Mesenchymal stem cell (in vitro differentiated cells and primary cell): ENCODE measurements at regions not wholly inside any gene's neighbourhood (a gene's known extent, or its start where the extent isn't known, plus 50 kb on each side); places are given as distances from the start of the nearest gene placed in this dataset.
A peak's percentile ranks its signal among the peaks of the same experiment; 100 is the strongest.

Experiments
- DNase-seq: peaks from one replicate; pipeline ENCODE4 v3.0.0-alpha.2; 2013
- H2AFZ ChIP-seq: one replicate; pipeline ENCODE4 v1.6.1; 2013; ENCODE audit warnings: low read depth, mild to moderate bottlenecking, control low read depth, inconsistent platforms, low read length, moderate library complexity
- H2AK5ac ChIP-seq: 2 replicates; pipeline ENCODE4 v1.6.1; 2013; ENCODE audit warnings: low read length, moderate library complexity, mild to moderate bottlenecking, inconsistent platforms; ENCODE audit not compliant: severe bottlenecking
- H2BK120ac ChIP-seq: one replicate; pipeline ENCODE4 v1.6.1; 2013; ENCODE audit warnings: low read depth, mild to moderate bottlenecking, inconsistent platforms, low read length, moderate library complexity
- H2BK12ac ChIP-seq, 2 experiments: one replicate each; pipeline ENCODE4 v1.6.1; 2013; ENCODE audit warnings: inconsistent platforms in 2 of 2, low read length in 2 of 2, mild to moderate bottlenecking in 2 of 2, moderate library complexity in 2 of 2, control low read depth in 1 of 2
- H2BK15ac ChIP-seq: one replicate; pipeline ENCODE4 v1.6.1; 2013; ENCODE audit warnings: mild to moderate bottlenecking, low read depth, inconsistent platforms; ENCODE audit not compliant: poor library complexity, severe bottlenecking
- H2BK5ac ChIP-seq: 2 replicates; pipeline ENCODE4 v1.6.1; 2013; ENCODE audit warnings: low read depth, mild to moderate bottlenecking, low read length, control low read depth, inconsistent platforms; ENCODE audit not compliant: poor library complexity, severe bottlenecking
- H3K14ac ChIP-seq, 2 experiments: one replicate each; pipeline ENCODE4 v1.6.1; 2013; ENCODE audit warnings: inconsistent platforms in 2 of 2, low read length in 2 of 2, control low read depth in 1 of 2, mild to moderate bottlenecking in 1 of 2, moderate library complexity in 1 of 2
- H3K18ac ChIP-seq, 2 experiments: one replicate each; pipeline ENCODE4 v1.6.1; 2013; ENCODE audit warnings: inconsistent platforms in 2 of 2, low read length in 2 of 2, control low read depth in 1 of 2, low read depth in 1 of 2, mild to moderate bottlenecking in 1 of 2
- H3K23ac ChIP-seq, 2 experiments: one replicate each; pipeline ENCODE4 v1.6.1; 2013; ENCODE audit warnings: inconsistent platforms in 2 of 2, low read length in 2 of 2, mild to moderate bottlenecking in 2 of 2, moderate library complexity in 2 of 2, control low read depth in 1 of 2
- H3K27ac ChIP-seq: 2 replicates; pipeline ENCODE4 v1.5.1; 2013; ENCODE audit warnings: mild to moderate bottlenecking, moderate library complexity, low read length, control low read depth, inconsistent platforms; ENCODE audit not compliant: poor library complexity, severe bottlenecking
- H3K27me3 ChIP-seq, 2 experiments: 2 replicates each; pipeline versions ENCODE4 v1.6.1 to v1.7.0; 2013; ENCODE audit warnings: low read length in 2 of 2, mild to moderate bottlenecking in 2 of 2, moderate library complexity in 2 of 2, control low read depth in 1 of 2, inconsistent platforms in 1 of 2; ENCODE audit not compliant: control insufficient read depth in 1 of 2, insufficient read depth in 1 of 2
- H3K36me3 ChIP-seq, 2 experiments: 2 replicates each; pipeline versions ENCODE4 v1.6.1 to v1.7.0; 2013; ENCODE audit warnings: low read length in 2 of 2, control low read depth in 1 of 2, inconsistent platforms in 1 of 2, low read depth in 1 of 2, mild to moderate bottlenecking in 1 of 2; ENCODE audit not compliant: insufficient read depth in 2 of 2, control insufficient read depth in 1 of 2
- H3K4ac ChIP-seq, 2 experiments: one replicate each; pipeline ENCODE4 v1.6.1; 2013; ENCODE audit warnings: inconsistent platforms in 2 of 2, low read length in 2 of 2, mild to moderate bottlenecking in 2 of 2, moderate library complexity in 2 of 2, control low read depth in 1 of 2, low read depth in 1 of 2
- H3K4me1 ChIP-seq: 2 replicates; pipeline ENCODE4 v1.6.1; 2013; ENCODE audit warnings: low read depth, low read length, control low read depth; ENCODE audit not compliant: control insufficient read depth, insufficient read depth
- H3K4me2 ChIP-seq: 2 replicates; pipeline ENCODE4 v1.6.1; 2013; ENCODE audit warnings: low read length, mild to moderate bottlenecking, inconsistent platforms; ENCODE audit not compliant: poor library complexity, severe bottlenecking
- H3K4me3 ChIP-seq, 2 experiments: 2 replicates each; pipeline versions ENCODE4 v1.5.1 to v1.7.0; 2013; ENCODE audit warnings: low read length in 2 of 2, mild to moderate bottlenecking in 2 of 2, control low read depth in 1 of 2, low read depth in 1 of 2; ENCODE audit not compliant: insufficient read depth in 1 of 2
- H3K79me1 ChIP-seq: replicated peaks from 2 replicates; pipeline ENCODE4 v1.6.1; 2013; ENCODE audit warnings: mild to moderate bottlenecking, control low read depth, low read length, inconsistent platforms; ENCODE audit not compliant: poor library complexity, severe bottlenecking
- H3K9ac ChIP-seq: 2 replicates; pipeline ENCODE4 v1.7.0; 2013; ENCODE audit warnings: mild to moderate bottlenecking, low read length, moderate library complexity
- H3K9me3 ChIP-seq: 2 replicates; pipeline ENCODE4 v1.7.0; 2013; ENCODE audit warnings: mild to moderate bottlenecking, low read length; ENCODE audit not compliant: control insufficient read depth
- H4K8ac ChIP-seq: one replicate; pipeline ENCODE4 v1.6.1; 2013; ENCODE audit warnings: inconsistent platforms, mild to moderate bottlenecking, low read length, moderate library complexity
- H4K91ac ChIP-seq: one replicate; pipeline ENCODE4 v1.6.1; 2013; ENCODE audit warnings: mild to moderate bottlenecking, low read length, inconsistent platforms
- WGBS: methylation state at CpG from one replicate; pipeline ENCODE4 v1.1.7; 2013; ENCODE audit warnings: mixed read lengths; 5-methylcytosine and 5-hydroxymethylcytosine counted together

DNA sequence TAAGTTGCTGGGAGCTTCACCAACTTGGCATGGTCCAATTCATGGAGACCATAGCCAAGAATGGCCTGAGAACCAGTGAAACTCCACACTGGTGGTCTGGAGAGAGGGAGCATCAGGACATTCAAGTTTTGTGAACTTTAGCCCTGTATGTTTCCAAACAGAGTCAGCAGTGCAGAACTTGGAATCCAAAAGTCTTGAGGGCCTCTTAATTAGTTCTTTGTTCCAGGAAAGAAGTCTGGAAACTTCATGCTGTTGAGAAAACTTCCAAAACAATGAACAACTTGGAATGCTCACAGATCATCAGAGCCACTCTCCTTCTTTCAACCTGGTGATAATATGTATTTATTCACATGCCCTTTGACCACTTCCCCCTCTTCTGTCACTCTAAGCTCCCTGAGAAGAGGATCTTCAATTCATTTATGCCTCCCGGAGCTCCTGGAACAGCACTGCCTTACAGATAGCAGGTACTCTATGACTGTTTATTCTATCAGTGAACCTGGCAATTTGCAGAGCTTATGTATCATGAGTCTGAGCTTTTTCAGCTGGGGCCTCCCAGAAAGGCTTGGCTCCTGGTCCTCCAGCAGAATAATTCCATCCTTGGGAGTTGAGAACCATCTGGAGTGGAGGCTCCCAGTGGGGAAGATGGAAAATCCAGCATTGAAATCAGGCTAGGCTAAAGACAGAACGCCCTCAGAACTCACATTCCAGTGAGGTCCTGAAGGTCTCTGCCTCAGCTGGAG is 191.4 kb downstream of the KTN1 start:
- Histone ChIP-seq H2BK120ac (no peak overlapping the region), H3K27me3 (peaks cover 0 to 13% of the 10 kb centered on the region in 2 experiments), H2AK5ac (peak overlapping the region; percentile 61), H3K4me1 (peaks cover 4% of the 10 kb centered on the region), H2BK15ac (no peak overlapping the region), H3K9me3 (no peaks in the 10 kb centered on the region), H4K8ac (no peak overlapping the region), H3K36me3 (no peaks in the 10 kb centered on the region), H3K14ac (no peak overlapping the region), H2AFZ (no peak overlapping the region), H3K23ac (no peak overlapping the region), H3K4ac (no peak overlapping the region), H3K9ac (no peak overlapping the region), H3K27ac (no peak overlapping the region), H3K4me2 (no peak overlapping the region), H4K91ac (no peak overlapping the region), H2BK12ac (no peak overlapping the region), H3K4me3 (no peak overlapping the region), H3K18ac (no peak overlapping the region), H3K79me1 (no peaks in the 10 kb centered on the region), H2BK5ac (no peak overlapping the region)
- no peak for DNase-seq
- 77% methylated on average over 2 of the region's 2 CpGs for WGBS

DNA sequence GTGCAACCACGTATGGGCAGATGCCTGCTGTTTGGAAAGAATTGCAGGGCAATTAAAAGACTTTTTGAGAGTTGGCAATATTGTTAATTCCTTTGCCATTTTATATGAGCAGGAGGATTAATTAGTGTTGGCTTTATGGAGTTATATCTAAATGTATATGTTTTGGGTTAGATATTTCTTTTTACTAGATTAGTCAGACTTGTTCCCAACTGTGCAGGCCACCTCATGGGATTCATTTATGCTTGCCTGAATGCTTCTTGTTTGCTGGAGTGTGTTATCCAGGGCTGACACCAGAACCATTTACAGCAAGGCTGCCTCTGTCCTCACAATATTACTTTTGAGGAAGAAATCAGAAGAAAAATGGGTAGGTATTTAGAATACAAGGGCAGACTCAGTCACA is 192.5 kb downstream of the KTN1 start:
- 65% methylated on average over 1 of the region's 1 CpG for WGBS
- Histone ChIP-seq H2AK5ac (no peak overlapping the region), H3K27ac (no peak overlapping the region)

DNA sequence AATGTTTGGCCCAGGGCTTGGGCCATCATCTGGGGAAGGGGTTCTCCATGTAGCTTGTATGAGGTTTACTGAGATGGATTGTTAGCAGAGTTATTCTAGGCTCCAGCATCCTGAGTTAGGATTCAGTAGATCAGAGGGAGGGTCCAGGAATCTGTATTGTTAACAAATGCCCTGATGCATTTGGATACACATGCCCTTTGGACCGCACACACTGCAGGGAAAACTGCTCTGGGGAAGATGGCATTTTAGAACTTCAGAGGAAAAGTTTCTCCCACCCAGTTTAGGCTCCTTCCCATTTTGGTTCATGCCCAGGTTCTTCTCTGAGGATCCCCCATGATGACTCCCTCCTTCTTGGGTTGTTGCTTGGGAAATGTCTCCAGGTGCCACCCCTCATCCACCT is 193.3 kb downstream of the KTN1 start:
- H3K9ac ChIP-seq: no peak overlapping the region
- no peak overlapping the region for H3K4me2 ChIP-seq
- H3K14ac ChIP-seq: peak overlapping the region in 1 of 2 experiments; percentile 43
- H3K4ac ChIP-seq: no peak overlapping the region
- DNase-seq: no peak
- no peak overlapping the region for H3K4me3 ChIP-seq
- H3K18ac ChIP-seq: no peak overlapping the region
- no peak overlapping the region for H2BK120ac ChIP-seq
- no peak overlapping the region for H3K27ac ChIP-seq
- H2AK5ac ChIP-seq: peak overlapping the region; percentile 57
- H2AFZ ChIP-seq: no peak overlapping the region
- no peaks in the 10 kb centered on the region for H3K36me3 ChIP-seq
- H2BK15ac ChIP-seq: no peak overlapping the region
- no peak overlapping the region for H2BK5ac ChIP-seq
- 67% methylated on average over 1 of the region's 1 CpG for WGBS
- H4K8ac ChIP-seq: no peak overlapping the region
- H3K79me1 ChIP-seq: no peaks in the 10 kb centered on the region
- peaks cover 4% of the 10 kb centered on the region for H3K4me1 ChIP-seq
- no peak overlapping the region for H2BK12ac ChIP-seq
- peaks cover 0 to 13% of the 10 kb centered on the region in 2 experiments for H3K27me3 ChIP-seq
- no peaks in the 10 kb centered on the region for H3K9me3 ChIP-seq
- no peak overlapping the region for H4K91ac ChIP-seq
- H3K23ac ChIP-seq: no peak overlapping the region

More for the DNA sequence above, 192.5 kb downstream of the KTN1 start:
- H3K14ac ChIP-seq: no peak overlapping the region
- no peaks in the 10 kb centered on the region for H3K9me3 ChIP-seq
- no peak overlapping the region for H3K4ac ChIP-seq
- H2BK15ac ChIP-seq: no peak overlapping the region
- H4K8ac ChIP-seq: no peak overlapping the region
- H4K91ac ChIP-seq: no peak overlapping the region
- H2BK5ac ChIP-seq: no peak overlapping the region
- no peak overlapping the region for H3K23ac ChIP-seq
- H2AFZ ChIP-seq: no peak overlapping the region
- no peak for DNase-seq
- peaks cover 4% of the 10 kb centered on the region for H3K4me1 ChIP-seq
- H3K4me2 ChIP-seq: no peak overlapping the region
- no peaks in the 10 kb centered on the region for H3K79me1 ChIP-seq
- H3K4me3 ChIP-seq: no peak overlapping the region
- no peak overlapping the region for H2BK120ac ChIP-seq
- H3K36me3 ChIP-seq: no peaks in the 10 kb centered on the region
- H2BK12ac ChIP-seq: no peak overlapping the region
- H3K27me3 ChIP-seq: peaks cover 0 to 13% of the 10 kb centered on the region in 2 experiments
- H3K18ac ChIP-seq: no peak overlapping the region
- H3K9ac ChIP-seq: no peak overlapping the region

DNA sequence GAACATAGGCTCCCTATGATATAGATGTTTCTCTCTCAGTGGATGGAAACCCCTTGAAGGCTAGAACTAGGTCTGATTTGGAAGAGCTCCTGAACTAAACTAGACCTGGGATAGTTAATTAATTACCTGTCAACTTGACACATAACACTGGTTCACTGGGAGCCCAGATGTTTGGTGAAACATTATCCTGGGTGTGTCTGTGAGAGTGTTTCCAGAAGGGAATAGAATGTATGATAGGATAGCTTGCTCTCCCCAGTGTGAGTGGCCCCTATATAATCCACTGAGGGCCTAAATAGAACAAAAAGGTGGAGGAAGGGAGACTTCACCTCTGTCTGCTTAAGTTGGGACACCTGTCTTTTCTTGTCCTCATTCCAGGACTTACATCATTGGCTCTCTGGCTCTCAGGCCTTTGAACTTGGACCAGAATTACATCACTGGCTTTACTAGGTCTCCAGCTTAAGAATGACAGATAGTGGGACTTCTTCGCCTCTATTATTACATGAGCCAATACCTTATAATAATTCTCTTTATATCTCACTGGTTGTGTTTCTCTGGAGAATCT is 194.1 kb downstream of the KTN1 start:
- H2AFZ ChIP-seq: no peak overlapping the region

More for the DNA sequence above, 194.1 kb downstream of the KTN1 start:
- no peak overlapping the region for H3K4me3 ChIP-seq
- WGBS: no CpG with 5 or more reads among the region's 1 CpG
- no peaks in the 10 kb centered on the region for H3K79me1 ChIP-seq
- peak overlapping the region; percentile 57 for H2AK5ac ChIP-seq
- no peak overlapping the region for H3K4ac ChIP-seq
- no peak for DNase-seq
- H3K4me1 ChIP-seq: peaks cover 4% of the 10 kb centered on the region
- H3K23ac ChIP-seq: no peak overlapping the region
- peaks cover 0 to 12% of the 10 kb centered on the region in 2 experiments for H3K27me3 ChIP-seq
- H4K8ac ChIP-seq: no peak overlapping the region
- no peak overlapping the region for H2BK12ac ChIP-seq
- no peak overlapping the region for H3K9ac ChIP-seq
- no peaks in the 10 kb centered on the region for H3K9me3 ChIP-seq
- no peak overlapping the region for H2BK5ac ChIP-seq
- H2BK15ac ChIP-seq: no peak overlapping the region
- H3K14ac ChIP-seq: no peak overlapping the region
- H3K18ac ChIP-seq: no peak overlapping the region
- no peak overlapping the region for H2BK120ac ChIP-seq
- H3K36me3 ChIP-seq: no peaks in the 10 kb centered on the region
- H3K27ac ChIP-seq: no peak overlapping the region
- H4K91ac ChIP-seq: no peak overlapping the region
- no peak overlapping the region for H3K4me2 ChIP-seq
